ENCODE measurements at regions not wholly inside any gene's neighbourhood (a gene's known extent, or its start where the extent isn't known, plus 50 kb on each side); places are given as distances from the start of the nearest gene placed in this dataset.

GRCh38 chr2:57685032-57685431 lies 361.6 kb upstream of the VRK2 start:
- H3K4me3 ChIP-seq (replicated peaks; ENCODE audit: low read depth, low read length), result no peak overlapping the region
- no peak for TF ChIP-seq CTCF (IDR thresholded peaks at IDR 0.05; ENCODE audit: low read length, missing control alignments)
- no peak for DNase-seq (ENCODE audit: low read depth)

GRCh38 chr2:57692395-57692794 lies 354.2 kb upstream of the VRK2 start:
- H3K4me3 ChIP-seq (replicated peaks; ENCODE audit: low read depth, low read length), result no peak overlapping the region
- TF ChIP-seq CTCF (IDR thresholded peaks at IDR 0.05; ENCODE audit: low read length, missing control alignments), result no peak
- no peak for DNase-seq (ENCODE audit: low read depth)

GRCh38 chr2:57693177-57693576 lies 353.4 kb upstream of the VRK2 start:
- H3K4me3 ChIP-seq (replicated peaks; ENCODE audit: low read depth, low read length), result no peak overlapping the region
- no peak for TF ChIP-seq CTCF (IDR thresholded peaks at IDR 0.05; ENCODE audit: low read length, missing control alignments)
- no peak for DNase-seq (ENCODE audit: low read depth)

GRCh38 chr2:57693965-57694364 lies 352.6 kb upstream of the VRK2 start:
- no peak for DNase-seq (ENCODE audit: low read depth)
- TF ChIP-seq CTCF (IDR thresholded peaks at IDR 0.05; ENCODE audit: low read length, missing control alignments), result no peak

GRCh38 chr2:57696016-57696415 lies 350.6 kb upstream of the VRK2 start:
- no peak for DNase-seq (ENCODE audit: low read depth)
- no peak for TF ChIP-seq CTCF (IDR thresholded peaks at IDR 0.05; ENCODE audit: low read length, missing control alignments)
- H3K4me3 ChIP-seq (replicated peaks; ENCODE audit: low read depth, low read length), result no peak overlapping the region

More at GRCh38 chr2:57693965-57694364, 352.6 kb upstream of the VRK2 start:
- no peak overlapping the region for H3K4me3 ChIP-seq (replicated peaks; ENCODE audit: low read depth, low read length)

- TF ChIP-seq CTCF (IDR thresholded peaks at IDR 0.05; ENCODE audit: low read length, missing control alignments), result no peak
- DNase-seq (ENCODE audit: low read depth), result no peak
- no peak overlapping the region for H3K4me3 ChIP-seq (replicated peaks; ENCODE audit: low read depth, low read length)
Observed at GRCh38 chr2:57698392-57698791, 348.2 kb upstream of the VRK2 start.

- no peak for TF ChIP-seq CTCF (IDR thresholded peaks at IDR 0.05; ENCODE audit: low read length, missing control alignments)
- no peak overlapping the region for H3K4me3 ChIP-seq (replicated peaks; ENCODE audit: low read depth, low read length)
Observed at GRCh38 chr2:57698935-57699449, 347.6 kb upstream of the VRK2 start.

More at GRCh38 chr2:57698935-57699449, 347.6 kb upstream of the VRK2 start:
- DNase-seq (ENCODE audit: low read depth), result no peak

Data from fibroblast of pulmonary artery (primary cell).